HEK293 (cell line): ENCODE measurements at regions not wholly inside any gene's neighbourhood (a gene's known extent, or its start where the extent isn't known, plus 50 kb on each side); places are given as distances from the start of the nearest gene placed in this dataset.

Experiments
- GLI4 ChIP-seq: fragments of 450-650 bp; formaldehyde crosslinking; IDR thresholded peaks from 2 replicates; pipeline ENCODE4 v1.5.1; 2016; ENCODE audit warnings: missing biosample characterization, missing genetic modification characterization
- SCRT1 ChIP-seq: fragments of 450-650 bp; formaldehyde crosslinking; IDR thresholded peaks from 2 replicates; pipeline ENCODE4 v1.5.1; 2016; ENCODE audit warnings: missing biosample characterization, missing genetic modification characterization, borderline replicate concordance
- TRIM28 ChIP-seq: IDR thresholded peaks from 2 replicates; pipeline ENCODE4 v1.6.1; 2011; ENCODE audit warnings: low read length, control low read depth, borderline replicate concordance
- ZBTB7A ChIP-seq: fragments of 450-650 bp; formaldehyde crosslinking; IDR thresholded peaks from 2 replicates; pipeline ENCODE4 v1.5.1; 2016; ENCODE audit warnings: low read depth, missing biosample characterization, missing genetic modification characterization
- ZNF114 ChIP-seq: fragments of 450-650 bp; formaldehyde crosslinking; IDR thresholded peaks from 2 replicates; pipeline ENCODE4 v1.5.0; 2017; ENCODE audit warnings: missing biosample characterization, missing genetic modification characterization
- ZNF292 ChIP-seq: fragments of 450-650 bp; formaldehyde crosslinking; IDR thresholded peaks from 2 replicates; pipeline ENCODE4 v1.5.1; 2016; ENCODE audit warnings: low read depth, missing biosample characterization, missing genetic modification characterization, borderline replicate concordance
- ZNF341 ChIP-seq: fragments of 450-650 bp; formaldehyde crosslinking; IDR thresholded peaks from 2 replicates; pipeline ENCODE4; 2016; ENCODE audit warnings: low read depth, missing biosample characterization, missing genetic modification characterization
- ZNF366 ChIP-seq: fragments of 450-650 bp; formaldehyde crosslinking; conservative IDR thresholded peaks from 2 replicates; pipeline ENCODE4 v1.5.1; 2016; ENCODE audit warnings: missing biosample characterization, missing genetic modification characterization
- ZNF654 ChIP-seq: fragments of 450-650 bp; formaldehyde crosslinking; IDR thresholded peaks from 2 replicates; pipeline ENCODE4 v1.5.1; 2016; ENCODE audit warnings: low read depth, missing biosample characterization, missing genetic modification characterization
- ZNF777 ChIP-seq: fragments of 450-650 bp; formaldehyde crosslinking; IDR thresholded peaks from 2 replicates; pipeline ENCODE4 v1.5.1; 2017; ENCODE audit warnings: missing biosample characterization, missing genetic modification characterization, borderline replicate concordance
- TF ChIP-seq, protein P1 (sequence below): fragments of 450-650 bp; formaldehyde crosslinking; IDR thresholded peaks from 2 replicates; pipeline ENCODE4 v1.5.1; 2016; ENCODE audit warnings: missing biosample characterization, missing genetic modification characterization
- TF ChIP-seq, protein P2 (sequence below): fragments of 450-650 bp; formaldehyde crosslinking; IDR thresholded peaks from 2 replicates; pipeline ENCODE4 v1.5.1; 2016; ENCODE audit warnings: missing biosample characterization, missing genetic modification characterization, borderline replicate concordance
- TF ChIP-seq, protein P3 (sequence below): fragments of 450-650 bp; formaldehyde crosslinking; IDR thresholded peaks from 2 replicates; pipeline ENCODE4 v1.5.1; 2017; ENCODE audit warnings: missing biosample characterization, mild to moderate bottlenecking, missing genetic modification characterization, moderate library complexity

DNA sequence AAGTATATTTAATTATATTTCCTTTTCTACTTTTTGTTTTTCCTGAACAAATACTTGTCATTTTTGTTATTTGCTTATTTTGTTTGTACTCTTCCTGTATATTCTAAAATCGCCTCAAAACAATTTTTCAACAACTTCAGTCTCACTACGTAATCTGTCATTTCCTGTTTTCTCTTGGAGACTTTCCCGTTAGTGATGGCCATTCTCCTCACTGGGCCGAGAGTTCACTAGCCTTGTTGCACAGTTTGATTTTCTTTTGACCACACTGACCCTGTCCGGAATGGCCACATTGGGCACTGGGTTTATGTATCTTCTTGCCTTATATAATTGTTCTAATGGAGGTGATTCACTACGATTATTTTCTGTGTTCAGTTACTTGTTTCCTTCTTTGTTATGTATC is 726.1 kb downstream of the FAM181B start:
- no peak for TF ChIP-seq ZNF777
- TF ChIP-seq, protein P1, sequence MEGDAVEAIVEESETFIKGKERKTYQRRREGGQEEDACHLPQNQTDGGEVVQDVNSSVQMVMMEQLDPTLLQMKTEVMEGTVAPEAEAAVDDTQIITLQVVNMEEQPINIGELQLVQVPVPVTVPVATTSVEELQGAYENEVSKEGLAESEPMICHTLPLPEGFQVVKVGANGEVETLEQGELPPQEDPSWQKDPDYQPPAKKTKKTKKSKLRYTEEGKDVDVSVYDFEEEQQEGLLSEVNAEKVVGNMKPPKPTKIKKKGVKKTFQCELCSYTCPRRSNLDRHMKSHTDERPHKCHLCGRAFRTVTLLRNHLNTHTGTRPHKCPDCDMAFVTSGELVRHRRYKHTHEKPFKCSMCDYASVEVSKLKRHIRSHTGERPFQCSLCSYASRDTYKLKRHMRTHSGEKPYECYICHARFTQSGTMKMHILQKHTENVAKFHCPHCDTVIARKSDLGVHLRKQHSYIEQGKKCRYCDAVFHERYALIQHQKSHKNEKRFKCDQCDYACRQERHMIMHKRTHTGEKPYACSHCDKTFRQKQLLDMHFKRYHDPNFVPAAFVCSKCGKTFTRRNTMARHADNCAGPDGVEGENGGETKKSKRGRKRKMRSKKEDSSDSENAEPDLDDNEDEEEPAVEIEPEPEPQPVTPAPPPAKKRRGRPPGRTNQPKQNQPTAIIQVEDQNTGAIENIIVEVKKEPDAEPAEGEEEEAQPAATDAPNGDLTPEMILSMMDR (tag by site-specific recombination): no peak
- no peak for TF ChIP-seq ZNF292 (tag by site-specific recombination)
- TF ChIP-seq, protein P2, sequence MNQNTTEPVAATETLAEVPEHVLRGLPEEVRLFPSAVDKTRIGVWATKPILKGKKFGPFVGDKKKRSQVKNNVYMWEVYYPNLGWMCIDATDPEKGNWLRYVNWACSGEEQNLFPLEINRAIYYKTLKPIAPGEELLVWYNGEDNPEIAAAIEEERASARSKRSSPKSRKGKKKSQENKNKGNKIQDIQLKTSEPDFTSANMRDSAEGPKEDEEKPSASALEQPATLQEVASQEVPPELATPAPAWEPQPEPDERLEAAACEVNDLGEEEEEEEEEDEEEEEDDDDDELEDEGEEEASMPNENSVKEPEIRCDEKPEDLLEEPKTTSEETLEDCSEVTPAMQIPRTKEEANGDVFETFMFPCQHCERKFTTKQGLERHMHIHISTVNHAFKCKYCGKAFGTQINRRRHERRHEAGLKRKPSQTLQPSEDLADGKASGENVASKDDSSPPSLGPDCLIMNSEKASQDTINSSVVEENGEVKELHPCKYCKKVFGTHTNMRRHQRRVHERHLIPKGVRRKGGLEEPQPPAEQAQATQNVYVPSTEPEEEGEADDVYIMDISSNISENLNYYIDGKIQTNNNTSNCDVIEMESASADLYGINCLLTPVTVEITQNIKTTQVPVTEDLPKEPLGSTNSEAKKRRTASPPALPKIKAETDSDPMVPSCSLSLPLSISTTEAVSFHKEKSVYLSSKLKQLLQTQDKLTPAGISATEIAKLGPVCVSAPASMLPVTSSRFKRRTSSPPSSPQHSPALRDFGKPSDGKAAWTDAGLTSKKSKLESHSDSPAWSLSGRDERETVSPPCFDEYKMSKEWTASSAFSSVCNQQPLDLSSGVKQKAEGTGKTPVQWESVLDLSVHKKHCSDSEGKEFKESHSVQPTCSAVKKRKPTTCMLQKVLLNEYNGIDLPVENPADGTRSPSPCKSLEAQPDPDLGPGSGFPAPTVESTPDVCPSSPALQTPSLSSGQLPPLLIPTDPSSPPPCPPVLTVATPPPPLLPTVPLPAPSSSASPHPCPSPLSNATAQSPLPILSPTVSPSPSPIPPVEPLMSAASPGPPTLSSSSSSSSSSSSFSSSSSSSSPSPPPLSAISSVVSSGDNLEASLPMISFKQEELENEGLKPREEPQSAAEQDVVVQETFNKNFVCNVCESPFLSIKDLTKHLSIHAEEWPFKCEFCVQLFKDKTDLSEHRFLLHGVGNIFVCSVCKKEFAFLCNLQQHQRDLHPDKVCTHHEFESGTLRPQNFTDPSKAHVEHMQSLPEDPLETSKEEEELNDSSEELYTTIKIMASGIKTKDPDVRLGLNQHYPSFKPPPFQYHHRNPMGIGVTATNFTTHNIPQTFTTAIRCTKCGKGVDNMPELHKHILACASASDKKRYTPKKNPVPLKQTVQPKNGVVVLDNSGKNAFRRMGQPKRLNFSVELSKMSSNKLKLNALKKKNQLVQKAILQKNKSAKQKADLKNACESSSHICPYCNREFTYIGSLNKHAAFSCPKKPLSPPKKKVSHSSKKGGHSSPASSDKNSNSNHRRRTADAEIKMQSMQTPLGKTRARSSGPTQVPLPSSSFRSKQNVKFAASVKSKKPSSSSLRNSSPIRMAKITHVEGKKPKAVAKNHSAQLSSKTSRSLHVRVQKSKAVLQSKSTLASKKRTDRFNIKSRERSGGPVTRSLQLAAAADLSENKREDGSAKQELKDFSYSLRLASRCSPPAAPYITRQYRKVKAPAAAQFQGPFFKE (tag by site-specific recombination): no peak
- TF ChIP-seq, protein P3, sequence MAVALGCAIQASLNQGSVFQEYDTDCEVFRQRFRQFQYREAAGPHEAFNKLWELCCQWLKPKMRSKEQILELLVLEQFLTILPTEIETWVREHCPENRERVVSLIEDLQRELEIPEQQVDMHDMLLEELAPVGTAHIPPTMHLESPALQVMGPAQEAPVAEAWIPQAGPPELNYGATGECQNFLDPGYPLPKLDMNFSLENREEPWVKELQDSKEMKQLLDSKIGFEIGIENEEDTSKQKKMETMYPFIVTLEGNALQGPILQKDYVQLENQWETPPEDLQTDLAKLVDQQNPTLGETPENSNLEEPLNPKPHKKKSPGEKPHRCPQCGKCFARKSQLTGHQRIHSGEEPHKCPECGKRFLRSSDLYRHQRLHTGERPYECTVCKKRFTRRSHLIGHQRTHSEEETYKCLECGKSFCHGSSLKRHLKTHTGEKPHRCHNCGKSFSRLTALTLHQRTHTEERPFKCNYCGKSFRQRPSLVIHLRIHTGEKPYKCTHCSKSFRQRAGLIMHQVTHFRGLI (tag by site-specific recombination): no peak
- TF ChIP-seq SCRT1 (tag by site-specific recombination): no peak
- no peak for TF ChIP-seq ZNF366 (tag by site-specific recombination)
- no peak for TF ChIP-seq ZNF654 (tag by site-specific recombination)
- TF ChIP-seq GLI4 (tag by site-specific recombination): no peak
- TF ChIP-seq ZNF114 (tag by site-specific recombination): no peak
- no peak for TF ChIP-seq TRIM28
- no peak for TF ChIP-seq ZNF341 (tag by site-specific recombination)
- no peak for TF ChIP-seq ZBTB7A (tag by site-specific recombination)
